ENCODE measurements at regions not wholly inside any gene's neighbourhood (a gene's known extent, or its start where the extent isn't known, plus 50 kb on each side); places are given as distances from the start of the nearest gene placed in this dataset.

- intact Hi-C loops (cut with micrococcal nuclease; ENCODE audit: unreplicated experiment), result no loop called here
- H3K36me3 ChIP-seq (ENCODE audit: insufficient read depth, low read length, poor library complexity, severe bottlenecking), result no peaks in the 10 kb centered on the region
- no TSS peak for BruUV-seq (replicated peaks)
- CTCF ChIA-PET, result no interaction called here
- POLR2A ChIA-PET (ENCODE audit: low non-redundant PET), result no interaction called here
- no peak overlapping the region for H3K4me3 ChIP-seq (ENCODE audit: low read depth, low read length, poor library complexity, severe bottlenecking)
- no peak for TF ChIP-seq EZH2 (IDR thresholded peaks at IDR 0.05; ENCODE audit: borderline replicate concordance, low read depth, low read length, poor library complexity, severe bottlenecking)
- TF ChIP-seq CTCF (conservative IDR thresholded peaks at IDR 0.05; ENCODE audit: low read depth, low read length), result no peak
- H3K27me3 ChIP-seq (replicated peaks; ENCODE audit: insufficient read depth, low read depth, low read length, poor library complexity), result no peaks in the 10 kb centered on the region
- no peak overlapping the region for H3K27ac ChIP-seq (ENCODE audit: low read depth, low read length, poor library complexity, severe bottlenecking)
- H3K9me3 ChIP-seq (ENCODE audit: low read depth, low read length, poor library complexity, severe bottlenecking), result no peaks in the 10 kb centered on the region
- peaks cover 9% of the 10 kb centered on the region for H3K4me1 ChIP-seq (ENCODE audit: insufficient read depth, low read length, poor library complexity, severe bottlenecking)
- no peak for DNase-seq (ENCODE audit: low spot score)
Measured at GRCh38 chr20:48281501-48281900, 496.2 kb upstream of the SULF2 start.

- Histone ChIP-seq H3K4me1 (ENCODE audit: insufficient read depth, low read length, poor library complexity, severe bottlenecking) (peaks cover 9% of the 10 kb centered on the region), H3K4me3 (ENCODE audit: low read depth, low read length, poor library complexity, severe bottlenecking) (no peak overlapping the region), H3K27me3 (replicated peaks; ENCODE audit: insufficient read depth, low read depth, low read length, poor library complexity) (no peaks in the 10 kb centered on the region), H3K36me3 (ENCODE audit: insufficient read depth, low read length, poor library complexity, severe bottlenecking) (no peaks in the 10 kb centered on the region), H3K27ac (ENCODE audit: low read depth, low read length, poor library complexity, severe bottlenecking) (no peak overlapping the region), H3K9me3 (ENCODE audit: low read depth, low read length, poor library complexity, severe bottlenecking) (no peaks in the 10 kb centered on the region)
- no peak for DNase-seq (ENCODE audit: low spot score)
- ChIA-PET POLR2A (ENCODE audit: low non-redundant PET) (no interaction called here), CTCF (no interaction called here)
- TF ChIP-seq EZH2 (IDR thresholded peaks at IDR 0.05; ENCODE audit: borderline replicate concordance, low read depth, low read length, poor library complexity, severe bottlenecking) (no peak), CTCF (conservative IDR thresholded peaks at IDR 0.05; ENCODE audit: low read depth, low read length) (no peak)
- intact Hi-C loops (cut with micrococcal nuclease; ENCODE audit: unreplicated experiment), result no loop called here
- BruUV-seq (replicated peaks), result no TSS peak
Measured at GRCh38 chr20:48278961-48279481, 493.7 kb upstream of the SULF2 start.

- H3K4me1 ChIP-seq (ENCODE audit: insufficient read depth, low read length, poor library complexity, severe bottlenecking), result peaks cover 9% of the 10 kb centered on the region
- no peaks in the 10 kb centered on the region for H3K36me3 ChIP-seq (ENCODE audit: insufficient read depth, low read length, poor library complexity, severe bottlenecking)
- no peak for DNase-seq (ENCODE audit: low spot score)
- no TSS peak for BruUV-seq (replicated peaks)
- H3K27ac ChIP-seq (ENCODE audit: low read depth, low read length, poor library complexity, severe bottlenecking), result no peak overlapping the region
- ChIA-PET CTCF (no interaction called here), POLR2A (ENCODE audit: low non-redundant PET) (no interaction called here)
- H3K27me3 ChIP-seq (replicated peaks; ENCODE audit: insufficient read depth, low read depth, low read length, poor library complexity), result peaks cover 6% of the 10 kb centered on the region
- intact Hi-C loops (cut with micrococcal nuclease; ENCODE audit: unreplicated experiment), result no loop called here
- no peaks in the 10 kb centered on the region for H3K9me3 ChIP-seq (ENCODE audit: low read depth, low read length, poor library complexity, severe bottlenecking)
- H3K4me3 ChIP-seq (ENCODE audit: low read depth, low read length, poor library complexity, severe bottlenecking), result no peak overlapping the region
- TF ChIP-seq EZH2 (IDR thresholded peaks at IDR 0.05; ENCODE audit: borderline replicate concordance, low read depth, low read length, poor library complexity, severe bottlenecking), result no peak
- no peak for TF ChIP-seq CTCF (conservative IDR thresholded peaks at IDR 0.05; ENCODE audit: low read depth, low read length)
Measured at GRCh38 chr20:48277266-48277665, 492.0 kb upstream of the SULF2 start.

Data from A673 (cell line).